ENCODE measurements at regions not wholly inside any gene's neighbourhood (a gene's known extent, or its start where the extent isn't known, plus 50 kb on each side); places are given as distances from the start of the nearest gene placed in this dataset.

DNA sequence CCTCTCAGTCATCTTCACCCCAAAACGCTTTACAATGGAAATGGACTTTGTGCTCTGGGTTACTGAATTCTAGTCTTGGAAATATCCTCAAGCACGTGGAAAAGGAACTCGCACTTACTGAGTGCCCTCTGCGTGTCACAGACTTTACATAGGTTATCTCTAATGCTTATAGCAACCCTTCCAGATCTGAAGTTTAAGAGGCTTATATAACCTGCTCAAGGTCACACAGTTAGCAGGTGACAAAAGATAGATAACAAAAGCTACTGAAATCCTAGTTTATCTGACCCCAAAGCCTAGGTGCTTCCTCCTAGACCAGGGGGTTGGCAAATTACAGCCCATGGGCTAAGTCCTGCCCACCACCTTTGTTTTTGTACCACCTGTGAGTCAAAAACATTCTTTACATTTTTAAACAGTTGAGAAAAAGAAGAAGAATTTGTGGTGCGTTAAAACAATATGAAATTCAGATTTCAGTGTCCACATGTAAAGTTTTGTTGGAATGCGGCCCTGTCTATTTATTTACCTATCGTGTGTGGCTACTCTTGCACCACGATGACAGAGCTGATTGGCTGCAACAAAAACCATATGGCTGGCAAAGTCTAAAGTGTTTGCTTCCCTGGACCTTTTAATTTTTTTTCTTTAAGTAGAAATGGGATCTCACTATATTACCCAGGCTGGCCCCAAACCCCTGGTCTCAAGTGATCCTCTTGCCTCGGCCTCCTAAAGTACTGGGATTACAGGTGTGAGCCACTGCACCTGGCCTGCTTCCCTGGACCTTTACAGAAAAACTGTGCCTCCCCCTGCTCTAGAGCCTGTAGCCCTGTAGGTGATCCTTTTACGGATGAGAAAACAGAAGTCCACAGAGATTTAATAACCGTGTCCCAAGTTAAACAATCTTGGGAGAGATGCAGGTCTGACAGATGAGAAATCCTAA is 110.2 kb upstream of the RREB1 start:
- H3K27me3 ChIP-seq (ENCODE audit: control insufficient read depth in 4 of 4, insufficient read depth in 4 of 4, low read length in 3 of 4) = no peaks in the 10 kb centered on the region
- H3K4me3 ChIP-seq (ENCODE audit: low read depth in 1 of 3, low read length in 3 of 3) = no peak overlapping the region
- DNase-seq (ENCODE audit: low spot score) = no peak
- H3K4me1 ChIP-seq (ENCODE audit: control insufficient read depth in 4 of 4, insufficient read depth in 4 of 4, low read length in 3 of 4) = peaks cover 0 to 22% (median 16%) of the 10 kb centered on the region in 4 donors
- WGBS = 76% methylated on average over 11 of the region's 11 CpGs
- no peaks in the 10 kb centered on the region for H3K36me3 ChIP-seq (ENCODE audit: control insufficient read depth in 4 of 4, insufficient read depth in 3 of 4, low read depth in 1 of 4, low read length in 3 of 4)
- H3K9ac ChIP-seq (ENCODE audit: low read depth in 1 of 2, low read length in 2 of 2) = no peak overlapping the region
- no peaks in the 10 kb centered on the region for H3K9me3 ChIP-seq (ENCODE audit: control insufficient read depth in 4 of 4, low read length in 3 of 4)
- TF ChIP-seq GABPA (IDR thresholded peaks at IDR 0.05 in 1 of 2, conservative IDR thresholded peaks at IDR 0.05 in 1 of 2) (no peak), RXRA (IDR thresholded peaks at IDR 0.05) (no peak), FOXA2 (IDR thresholded peaks at IDR 0.05) (no peak), JUND (IDR thresholded peaks at IDR 0.05) (no peak), NR2F2 (IDR thresholded peaks at IDR 0.05) (no peak), TAF1 (conservative IDR thresholded peaks at IDR 0.05) (no peak), HNF4A (conservative IDR thresholded peaks at IDR 0.05) (no peak), YY1 (IDR thresholded peaks at IDR 0.05) (no peak), FOXA1 (IDR thresholded peaks at IDR 0.05) (no peak), HNF4G (IDR thresholded peaks at IDR 0.05) (no peak)
- TF ChIP-seq, protein P1, sequence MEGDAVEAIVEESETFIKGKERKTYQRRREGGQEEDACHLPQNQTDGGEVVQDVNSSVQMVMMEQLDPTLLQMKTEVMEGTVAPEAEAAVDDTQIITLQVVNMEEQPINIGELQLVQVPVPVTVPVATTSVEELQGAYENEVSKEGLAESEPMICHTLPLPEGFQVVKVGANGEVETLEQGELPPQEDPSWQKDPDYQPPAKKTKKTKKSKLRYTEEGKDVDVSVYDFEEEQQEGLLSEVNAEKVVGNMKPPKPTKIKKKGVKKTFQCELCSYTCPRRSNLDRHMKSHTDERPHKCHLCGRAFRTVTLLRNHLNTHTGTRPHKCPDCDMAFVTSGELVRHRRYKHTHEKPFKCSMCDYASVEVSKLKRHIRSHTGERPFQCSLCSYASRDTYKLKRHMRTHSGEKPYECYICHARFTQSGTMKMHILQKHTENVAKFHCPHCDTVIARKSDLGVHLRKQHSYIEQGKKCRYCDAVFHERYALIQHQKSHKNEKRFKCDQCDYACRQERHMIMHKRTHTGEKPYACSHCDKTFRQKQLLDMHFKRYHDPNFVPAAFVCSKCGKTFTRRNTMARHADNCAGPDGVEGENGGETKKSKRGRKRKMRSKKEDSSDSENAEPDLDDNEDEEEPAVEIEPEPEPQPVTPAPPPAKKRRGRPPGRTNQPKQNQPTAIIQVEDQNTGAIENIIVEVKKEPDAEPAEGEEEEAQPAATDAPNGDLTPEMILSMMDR (IDR thresholded peaks at IDR 0.05; ENCODE audit: low read depth, low read length, missing input control) = no peak
- TF ChIP-seq, protein P2, sequence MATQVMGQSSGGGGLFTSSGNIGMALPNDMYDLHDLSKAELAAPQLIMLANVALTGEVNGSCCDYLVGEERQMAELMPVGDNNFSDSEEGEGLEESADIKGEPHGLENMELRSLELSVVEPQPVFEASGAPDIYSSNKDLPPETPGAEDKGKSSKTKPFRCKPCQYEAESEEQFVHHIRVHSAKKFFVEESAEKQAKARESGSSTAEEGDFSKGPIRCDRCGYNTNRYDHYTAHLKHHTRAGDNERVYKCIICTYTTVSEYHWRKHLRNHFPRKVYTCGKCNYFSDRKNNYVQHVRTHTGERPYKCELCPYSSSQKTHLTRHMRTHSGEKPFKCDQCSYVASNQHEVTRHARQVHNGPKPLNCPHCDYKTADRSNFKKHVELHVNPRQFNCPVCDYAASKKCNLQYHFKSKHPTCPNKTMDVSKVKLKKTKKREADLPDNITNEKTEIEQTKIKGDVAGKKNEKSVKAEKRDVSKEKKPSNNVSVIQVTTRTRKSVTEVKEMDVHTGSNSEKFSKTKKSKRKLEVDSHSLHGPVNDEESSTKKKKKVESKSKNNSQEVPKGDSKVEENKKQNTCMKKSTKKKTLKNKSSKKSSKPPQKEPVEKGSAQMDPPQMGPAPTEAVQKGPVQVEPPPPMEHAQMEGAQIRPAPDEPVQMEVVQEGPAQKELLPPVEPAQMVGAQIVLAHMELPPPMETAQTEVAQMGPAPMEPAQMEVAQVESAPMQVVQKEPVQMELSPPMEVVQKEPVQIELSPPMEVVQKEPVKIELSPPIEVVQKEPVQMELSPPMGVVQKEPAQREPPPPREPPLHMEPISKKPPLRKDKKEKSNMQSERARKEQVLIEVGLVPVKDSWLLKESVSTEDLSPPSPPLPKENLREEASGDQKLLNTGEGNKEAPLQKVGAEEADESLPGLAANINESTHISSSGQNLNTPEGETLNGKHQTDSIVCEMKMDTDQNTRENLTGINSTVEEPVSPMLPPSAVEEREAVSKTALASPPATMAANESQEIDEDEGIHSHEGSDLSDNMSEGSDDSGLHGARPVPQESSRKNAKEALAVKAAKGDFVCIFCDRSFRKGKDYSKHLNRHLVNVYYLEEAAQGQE (IDR thresholded peaks at IDR 0.05) = no peak
- H3K27ac ChIP-seq (ENCODE audit: low read depth in 1 of 2, low read length in 2 of 2) = peak overlapping the region; percentile 14 to 52

DNA sequence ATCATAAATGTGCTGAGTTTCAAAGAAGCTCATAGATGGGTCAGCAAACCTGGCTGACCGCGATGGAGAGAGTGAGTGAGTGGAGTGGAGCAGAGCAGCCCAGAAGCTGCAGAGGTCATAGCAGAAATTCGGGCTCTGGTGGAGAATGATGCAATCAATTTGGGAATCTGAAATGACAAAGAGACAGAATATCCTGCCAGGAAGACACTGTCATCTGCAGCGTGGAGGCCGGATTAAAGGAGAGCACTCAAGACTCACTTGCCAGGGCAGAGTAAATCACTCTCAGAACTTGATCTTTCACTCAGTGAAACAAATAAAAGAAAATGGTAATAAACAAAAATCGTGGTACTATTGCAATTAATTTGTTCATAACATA is 109.6 kb upstream of the RREB1 start:
- no peak overlapping the region for H3K9ac ChIP-seq (ENCODE audit: low read depth in 1 of 2, low read length in 2 of 2)
- peak in 1 of 2 donors; percentile 53 for TF ChIP-seq RAD21 (IDR thresholded peaks at IDR 0.05)
- TF ChIP-seq SP1 (IDR thresholded peaks at IDR 0.05) = no peak
- TF ChIP-seq HNF4A (conservative IDR thresholded peaks at IDR 0.05) = peak; percentile 20 to 31
- no peak for TF ChIP-seq HNF4G (IDR thresholded peaks at IDR 0.05)
- no peak for TF ChIP-seq EGR1 (IDR thresholded peaks at IDR 0.05; ENCODE audit: low read depth in 2 of 2)
- peak in 1 of 2 donors; percentile 17 for TF ChIP-seq JUND (IDR thresholded peaks at IDR 0.05)
- TF ChIP-seq TAF1 (conservative IDR thresholded peaks at IDR 0.05) = no peak
- TF ChIP-seq GABPA (IDR thresholded peaks at IDR 0.05 in 1 of 2, conservative IDR thresholded peaks at IDR 0.05 in 1 of 2) = no peak
- TF ChIP-seq RXRA (IDR thresholded peaks at IDR 0.05) = peak; percentile 37
- no peak for TF ChIP-seq FOXA2 (IDR thresholded peaks at IDR 0.05)
- no peak for TF ChIP-seq FOXA1 (IDR thresholded peaks at IDR 0.05)
- TF ChIP-seq, protein P3, sequence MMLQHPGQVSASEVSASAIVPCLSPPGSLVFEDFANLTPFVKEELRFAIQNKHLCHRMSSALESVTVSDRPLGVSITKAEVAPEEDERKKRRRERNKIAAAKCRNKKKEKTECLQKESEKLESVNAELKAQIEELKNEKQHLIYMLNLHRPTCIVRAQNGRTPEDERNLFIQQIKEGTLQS (IDR thresholded peaks at IDR 0.05) = peak; percentile 78
- no peak for DNase-seq (ENCODE audit: low spot score)
- H3K36me3 ChIP-seq (ENCODE audit: control insufficient read depth in 4 of 4, insufficient read depth in 3 of 4, low read depth in 1 of 4, low read length in 3 of 4) = no peaks in the 10 kb centered on the region
- no peak overlapping the region for H3K4me3 ChIP-seq (ENCODE audit: low read depth in 1 of 3, low read length in 3 of 3)
- peak overlapping the region; percentile 14 to 52 for H3K27ac ChIP-seq (ENCODE audit: low read depth in 1 of 2, low read length in 2 of 2)
- 38% methylated on average over 6 of the region's 6 CpGs for WGBS
- no peaks in the 10 kb centered on the region for H3K27me3 ChIP-seq (ENCODE audit: control insufficient read depth in 4 of 4, insufficient read depth in 4 of 4, low read length in 3 of 4)
- H3K9me3 ChIP-seq (ENCODE audit: control insufficient read depth in 4 of 4, low read length in 3 of 4) = no peaks in the 10 kb centered on the region
- H3K4me1 ChIP-seq (ENCODE audit: control insufficient read depth in 4 of 4, insufficient read depth in 4 of 4, low read length in 3 of 4) = peaks cover 0 to 22% (median 16%) of the 10 kb centered on the region in 4 donors

Measured in liver (tissue), 8 donors.